ENCODE measurements at regions not wholly inside any gene's neighbourhood (a gene's known extent, or its start where the extent isn't known, plus 50 kb on each side); places are given as distances from the start of the nearest gene placed in this dataset.

- no peak overlapping the region for H3K4me3 ChIP-seq (ENCODE audit: low read length)
- DNase-seq (ENCODE audit: low read depth, low spot score): no peak
Measured at GRCh38 chr18:67964462-67964861, 447.9 kb upstream of the DSEL start.

- H3K4me3 ChIP-seq (ENCODE audit: low read length): no peak overlapping the region
- DNase-seq (ENCODE audit: low read depth, low spot score): no peak
Measured at GRCh38 chr18:67961701-67962440, 445.4 kb upstream of the DSEL start.

- no peak for DNase-seq (ENCODE audit: low read depth, low spot score)
Measured at GRCh38 chr18:67957684-67958083, 441.2 kb upstream of the DSEL start.

GRCh38 chr18:67954594-67954993, 438.1 kb upstream of the DSEL start:
- no peak overlapping the region for H3K4me3 ChIP-seq (ENCODE audit: low read length)

More at GRCh38 chr18:67957684-67958083, 441.2 kb upstream of the DSEL start:
- no peak overlapping the region for H3K4me3 ChIP-seq (ENCODE audit: low read length)

GRCh38 chr18:67951137-67951536, 434.6 kb upstream of the DSEL start:
- H3K4me3 ChIP-seq (ENCODE audit: low read length): no peak overlapping the region

More at GRCh38 chr18:67954594-67954993, 438.1 kb upstream of the DSEL start:
- no peak for DNase-seq (ENCODE audit: low read depth, low spot score)

GRCh38 chr18:67938660-67939059, 422.1 kb upstream of the DSEL start:
- no peak for DNase-seq (ENCODE audit: low read depth, low spot score)
- no peak overlapping the region for H3K4me3 ChIP-seq (ENCODE audit: low read length)

More at GRCh38 chr18:67951137-67951536, 434.6 kb upstream of the DSEL start:
- no peak for DNase-seq (ENCODE audit: low read depth, low spot score)

- no peak for DNase-seq (ENCODE audit: low read depth, low spot score)
- no peak overlapping the region for H3K4me3 ChIP-seq (ENCODE audit: low read length)
Measured at GRCh38 chr18:67935638-67936037, 419.1 kb upstream of the DSEL start.

GRCh38 chr18:67933271-67933670, 416.8 kb upstream of the DSEL start:
- DNase-seq (ENCODE audit: low read depth, low spot score): no peak
- H3K4me3 ChIP-seq (ENCODE audit: low read length): no peak overlapping the region

GRCh38 chr18:67932271-67932670, 415.8 kb upstream of the DSEL start:
- H3K4me3 ChIP-seq (ENCODE audit: low read length): no peak overlapping the region
- no peak for DNase-seq (ENCODE audit: low read depth, low spot score)

GRCh38 chr18:67926929-67927864, 410.7 kb upstream of the DSEL start:
- no peak for DNase-seq (ENCODE audit: low read depth, low spot score)
- no peak overlapping the region for H3K4me3 ChIP-seq (ENCODE audit: low read length)

GRCh38 chr18:67924656-67925055, 408.1 kb upstream of the DSEL start:
- no peak overlapping the region for H3K4me3 ChIP-seq (ENCODE audit: low read length)
- no peak for DNase-seq (ENCODE audit: low read depth, low spot score)

- DNase-seq (ENCODE audit: low read depth, low spot score): no peak
- no peak overlapping the region for H3K4me3 ChIP-seq (ENCODE audit: low read length)
Measured at GRCh38 chr18:67919316-67919715, 402.8 kb upstream of the DSEL start.

- no peak for DNase-seq (ENCODE audit: low read depth, low spot score)
- no peak overlapping the region for H3K4me3 ChIP-seq (ENCODE audit: low read length)
Measured at GRCh38 chr18:67916097-67916496, 399.6 kb upstream of the DSEL start.

- no peak for DNase-seq (ENCODE audit: low read depth, low spot score)
- H3K4me3 ChIP-seq (ENCODE audit: low read length): no peak overlapping the region
Measured at GRCh38 chr18:67913040-67913439, 396.5 kb upstream of the DSEL start.

- no peak for DNase-seq (ENCODE audit: low read depth, low spot score)
- no peak overlapping the region for H3K4me3 ChIP-seq (ENCODE audit: low read length)
Measured at GRCh38 chr18:67901573-67901972, 385.1 kb upstream of the DSEL start.

- DNase-seq (ENCODE audit: low read depth, low spot score): no peak
- no peak overlapping the region for H3K4me3 ChIP-seq (ENCODE audit: low read length)
Measured at GRCh38 chr18:67896451-67896850, 379.9 kb upstream of the DSEL start.

GRCh38 chr18:67893916-67894315, 377.4 kb upstream of the DSEL start:
- no peak overlapping the region for H3K4me3 ChIP-seq (ENCODE audit: low read length)
- DNase-seq (ENCODE audit: low read depth, low spot score): no peak

- no peak overlapping the region for H3K4me3 ChIP-seq (ENCODE audit: low read length)
- DNase-seq (ENCODE audit: low read depth, low spot score): no peak
Measured at GRCh38 chr18:67876871-67877270, 360.4 kb upstream of the DSEL start.

- no peak for DNase-seq (ENCODE audit: low read depth, low spot score)
- no peak overlapping the region for H3K4me3 ChIP-seq (ENCODE audit: low read length)
Measured at GRCh38 chr18:67875944-67876343, 359.4 kb upstream of the DSEL start.

- DNase-seq (ENCODE audit: low read depth, low spot score): no peak
Measured at GRCh38 chr18:67875060-67875459, 358.5 kb upstream of the DSEL start.

More at GRCh38 chr18:67875060-67875459, 358.5 kb upstream of the DSEL start:
- no peak overlapping the region for H3K4me3 ChIP-seq (ENCODE audit: low read length)
